HG02852 (cell line): ENCODE measurements at regions not wholly inside any gene's neighbourhood (a gene's known extent, or its start where the extent isn't known, plus 50 kb on each side); places are given as distances from the start of the nearest gene placed in this dataset.
"Not testable (repeated sequence)": the region's sequence is repeated elsewhere in the genome, so short reads cannot be mapped to it uniquely, and the experiment has no call there.

Experiments
- ATAC-seq: cut with Tn5 transposase; IDR thresholded peaks from one replicate; pipeline ENCODE4 v1.9.1; 2021; ENCODE audit warnings: mild to moderate bottlenecking, moderate library complexity; ENCODE audit not compliant: unreplicated experiment

DNA sequence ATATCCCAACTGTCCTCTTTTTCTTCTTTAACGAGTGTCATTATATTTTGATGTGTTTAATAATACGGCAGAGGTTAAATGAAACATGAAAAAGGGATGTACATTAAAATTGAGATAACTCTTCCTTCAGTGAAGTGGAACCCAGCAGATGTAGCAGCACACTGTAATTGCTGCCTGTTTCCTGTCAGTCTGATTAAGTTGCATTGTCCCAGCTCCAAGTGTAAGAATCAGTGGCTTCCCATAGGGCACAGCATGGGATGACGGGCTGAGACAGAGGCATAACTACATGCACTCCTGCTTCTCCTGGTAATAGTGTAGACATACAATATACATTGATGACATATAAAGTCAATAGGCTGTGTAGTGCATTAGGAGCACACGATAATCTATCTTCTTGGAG lies 175.8 kb upstream of the TCF4 start:
- ATAC-seq: no peak

DNA sequence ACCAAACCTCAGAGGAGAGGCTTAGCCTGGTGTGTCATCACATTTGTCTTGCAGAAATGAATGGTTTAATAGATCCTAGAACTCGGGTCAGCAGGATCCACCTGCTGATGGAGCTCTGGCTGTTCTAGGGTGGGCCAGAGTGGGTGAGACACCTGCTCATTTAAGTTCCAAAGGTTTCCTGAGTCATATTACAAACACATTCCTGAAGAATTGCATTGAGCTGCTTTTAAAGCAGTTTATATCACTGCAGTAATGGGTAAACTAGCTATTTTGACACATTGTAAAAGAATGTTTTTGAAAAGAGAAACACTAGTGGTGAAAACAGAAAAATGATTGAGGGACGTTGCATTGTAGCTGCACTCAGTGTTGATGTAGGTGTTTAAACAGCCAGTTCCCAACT lies 175.3 kb upstream of the TCF4 start:
- no peak for ATAC-seq

DNA sequence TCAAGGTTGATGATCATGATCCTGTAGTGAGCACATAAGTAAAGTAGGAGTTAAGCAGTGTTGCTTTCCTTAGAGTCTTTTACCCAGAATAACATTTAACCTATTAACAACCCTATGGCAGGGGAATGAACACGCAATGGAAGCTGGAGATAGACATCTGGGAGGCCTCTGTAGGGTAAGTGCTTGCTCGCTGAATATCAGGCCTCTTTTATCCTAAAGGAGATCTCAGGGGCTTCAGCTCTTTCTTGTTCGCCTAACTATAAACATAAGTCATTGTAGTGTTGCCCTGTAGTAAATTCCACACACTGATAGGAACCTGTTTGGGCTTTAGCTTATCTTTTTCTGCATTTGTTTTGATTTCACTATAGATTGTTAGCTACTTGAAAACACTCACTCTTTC lies 174.4 kb upstream of the TCF4 start:
- ATAC-seq: no peak

DNA sequence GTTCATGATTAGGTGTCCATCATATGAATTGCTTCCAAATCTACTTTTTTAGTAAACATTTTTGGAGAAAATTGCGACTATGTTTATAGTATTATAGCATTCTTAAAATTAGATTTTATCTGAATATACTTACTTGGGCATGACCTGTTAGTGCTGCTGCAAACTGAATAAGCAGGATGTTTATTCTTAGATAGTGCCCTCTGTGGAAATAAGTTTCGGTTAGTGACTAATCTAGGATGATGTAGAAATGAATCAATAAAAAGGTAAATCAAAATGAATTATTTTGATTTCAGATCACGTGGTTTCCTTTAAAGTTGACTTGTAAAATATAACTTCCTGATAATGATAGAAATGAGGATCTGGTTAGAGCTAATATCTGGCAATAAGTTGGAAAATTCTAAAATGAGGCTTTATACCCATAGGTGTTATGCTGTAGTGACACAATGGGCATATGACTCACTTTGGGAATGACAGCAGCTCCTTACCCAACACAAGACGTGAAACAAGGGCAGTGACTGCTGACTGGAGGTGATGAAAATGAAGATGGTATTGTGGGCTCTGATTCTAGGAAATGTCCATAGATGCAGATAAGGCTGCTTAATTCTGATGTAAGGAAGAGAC lies 165.8 kb upstream of the TCF4 start:
- ATAC-seq: no peak

DNA sequence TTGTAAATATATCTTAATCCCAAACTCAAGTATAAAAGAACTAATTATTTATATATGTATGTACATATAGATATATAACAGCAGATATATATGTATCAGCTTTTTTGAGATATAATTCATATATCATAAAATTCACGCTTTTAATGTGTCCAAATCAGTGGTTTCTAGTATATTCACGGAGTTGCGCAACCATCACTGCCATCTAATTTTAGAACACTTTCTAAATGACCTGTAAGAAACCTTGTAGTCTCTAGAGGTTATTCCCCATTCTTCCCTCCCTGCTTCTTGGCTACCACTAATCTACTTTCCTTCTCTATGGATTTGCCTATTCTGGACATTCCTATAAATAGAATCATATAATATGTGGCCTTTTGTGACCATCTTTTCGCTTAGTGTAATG lies 163.5 kb upstream of the TCF4 start:
- no peak for ATAC-seq

DNA sequence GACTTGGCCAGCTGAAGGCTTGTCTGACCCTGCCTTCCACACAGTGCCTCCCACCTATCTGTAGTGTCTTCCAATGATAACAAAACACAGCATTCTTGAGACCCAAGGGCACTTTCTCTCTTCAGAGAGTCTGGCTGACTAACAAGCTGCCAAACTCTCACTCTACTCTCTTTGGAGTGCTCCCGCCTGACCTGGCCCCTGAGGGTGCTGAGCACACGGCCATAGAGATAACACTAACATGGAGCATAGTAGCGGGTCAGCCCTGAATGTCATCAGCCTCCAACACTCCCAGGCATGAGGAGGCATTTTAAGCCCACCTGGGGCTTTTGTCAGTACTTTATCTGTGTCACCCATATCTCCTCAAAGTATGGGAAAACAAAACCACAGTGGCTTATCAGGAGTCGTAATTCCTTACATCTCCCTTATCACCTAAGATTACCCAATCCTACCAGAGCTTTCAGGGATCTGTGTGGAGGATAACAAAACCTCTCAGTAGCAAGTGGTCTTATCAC lies 160.3 kb upstream of the TCF4 start:
- ATAC-seq: no peak

DNA sequence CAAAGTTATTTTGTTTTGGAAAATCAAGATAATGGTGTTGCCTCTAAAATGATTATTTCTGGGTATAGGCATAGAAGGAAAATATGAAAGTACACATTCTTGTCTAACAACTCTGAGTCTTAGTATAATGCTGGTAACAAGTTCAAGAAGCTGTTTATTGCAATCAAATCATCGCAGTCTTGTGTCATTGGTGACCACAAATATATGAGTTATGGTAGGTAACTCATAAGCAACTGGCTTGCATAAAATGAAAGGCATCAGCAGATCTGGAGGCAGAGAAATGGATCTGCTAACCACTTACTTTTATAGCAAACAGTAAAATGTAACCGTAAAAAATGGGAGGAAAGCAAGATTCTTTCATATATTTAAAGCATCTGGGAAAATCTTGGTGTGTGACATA lies 156.2 kb upstream of the TCF4 start:
- no peak for ATAC-seq

DNA sequence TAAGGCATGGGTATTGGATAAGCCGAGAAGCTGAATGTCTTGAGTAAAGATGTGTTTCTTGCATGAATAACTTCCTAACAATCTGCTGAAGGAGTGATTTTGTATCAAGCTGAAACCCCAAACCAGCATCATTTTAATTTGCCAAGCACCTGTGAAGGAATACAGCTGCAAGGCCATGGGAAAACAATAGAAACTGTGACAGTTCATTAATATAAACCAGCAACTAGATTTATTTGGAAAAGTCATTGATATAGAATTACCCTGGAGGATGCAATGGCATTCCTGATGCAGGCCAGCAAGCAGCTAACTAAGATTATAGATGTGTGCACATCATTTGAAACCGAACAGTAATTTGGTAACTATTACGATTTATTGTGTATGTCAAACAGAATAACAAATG lies 155.7 kb upstream of the TCF4 start:
- ATAC-seq: no peak

DNA sequence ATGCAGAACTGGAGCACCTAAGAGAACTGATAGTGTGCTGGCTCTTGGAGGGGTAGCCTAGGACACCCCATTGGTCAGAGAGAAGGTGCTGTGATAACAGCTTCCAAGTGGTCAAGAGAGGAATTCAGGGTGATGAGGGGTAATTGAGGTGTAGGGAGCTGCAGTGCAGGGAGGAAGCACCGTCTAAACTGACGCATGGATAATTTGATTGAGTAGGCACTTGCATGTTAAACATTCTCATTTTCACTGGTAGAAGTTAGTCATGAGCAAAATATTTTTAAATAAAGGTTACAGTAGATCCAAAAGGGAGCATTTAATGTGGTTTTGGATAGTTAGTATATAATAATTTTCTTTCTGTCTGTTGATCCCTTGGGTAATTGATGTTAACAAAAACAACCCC lies 155.1 kb upstream of the TCF4 start:
- ATAC-seq: no peak

DNA sequence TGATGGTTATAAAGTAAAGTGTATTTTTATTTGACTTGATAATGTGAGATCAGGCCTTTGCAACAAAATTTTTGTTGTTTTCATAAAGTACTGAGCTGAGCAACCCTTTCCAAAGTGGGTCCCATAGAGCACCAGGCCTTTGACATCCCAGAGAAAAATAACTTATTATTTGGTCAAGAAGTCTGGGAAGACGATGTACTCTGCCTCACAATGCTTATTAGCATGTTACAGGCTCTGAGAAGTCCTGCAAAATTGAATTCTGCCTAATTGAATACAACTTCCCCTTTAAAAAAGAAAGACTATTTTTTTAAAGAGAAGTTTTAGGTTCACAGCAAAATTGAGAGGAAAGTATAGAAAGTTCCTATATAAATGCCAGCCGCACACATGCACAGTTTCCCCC lies 151.5 kb upstream of the TCF4 start:
- no peak for ATAC-seq

DNA sequence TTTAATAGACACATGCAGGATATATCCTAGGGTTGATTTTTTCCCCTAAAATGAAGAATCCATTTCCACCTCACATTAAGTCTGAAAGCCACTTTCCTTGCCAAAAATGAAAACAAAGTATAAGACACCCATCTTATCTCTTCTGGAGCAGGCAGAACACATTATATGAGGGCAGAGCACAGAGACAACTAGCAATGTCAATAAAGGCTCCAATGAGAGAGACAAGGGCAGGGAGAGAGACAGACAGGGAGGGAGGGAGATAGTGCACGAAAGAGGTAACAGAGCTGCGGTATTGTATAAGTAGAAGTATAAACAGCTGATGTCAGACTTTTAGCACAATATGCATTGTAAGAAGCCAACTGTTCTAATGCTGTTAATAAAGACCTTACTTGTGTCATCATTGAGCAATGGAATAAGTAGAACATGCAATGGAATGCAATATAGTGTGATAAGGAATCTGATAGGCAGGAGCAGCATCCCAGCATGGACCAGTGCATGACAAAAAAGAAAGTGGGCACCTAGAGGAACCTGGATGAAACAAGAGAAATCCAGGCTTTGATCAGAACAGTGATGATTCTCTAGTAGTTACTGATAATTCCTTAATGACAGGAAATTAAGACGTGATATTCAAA lies 150.6 kb upstream of the TCF4 start:
- no peak for ATAC-seq

DNA sequence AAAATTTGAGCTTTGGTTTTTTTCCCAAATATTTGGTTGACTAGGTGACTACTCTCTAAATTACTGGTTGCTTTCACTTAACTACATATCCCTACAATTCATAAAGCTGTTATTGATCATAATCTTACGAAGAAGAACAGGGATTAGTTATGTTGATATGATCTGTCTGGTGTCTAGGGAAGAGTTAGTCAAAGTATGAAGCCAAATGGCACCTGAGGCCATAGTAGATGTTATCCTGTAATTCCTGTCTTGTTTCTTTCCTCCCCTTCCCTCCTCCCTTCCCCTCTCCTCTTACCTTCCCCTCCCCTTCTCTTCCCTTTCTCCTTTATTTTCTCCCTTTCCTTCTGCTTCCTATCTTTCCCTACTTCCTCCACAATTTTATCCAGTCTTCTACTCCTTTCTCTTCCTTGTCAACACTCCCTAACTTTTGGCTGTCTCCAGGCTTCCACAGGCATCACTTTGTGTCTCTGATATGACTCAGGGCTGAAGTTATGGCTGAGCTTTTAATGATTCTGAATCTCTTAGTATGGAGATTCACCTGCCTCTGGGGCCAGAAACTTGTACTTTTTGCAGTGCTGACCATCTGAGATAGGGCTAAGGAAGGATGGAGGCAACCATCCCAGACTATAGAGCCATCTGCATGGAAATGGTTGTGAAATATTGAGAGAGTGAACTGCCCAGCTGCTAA lies 149.9 kb upstream of the TCF4 start:
- ATAC-seq: no peak

DNA sequence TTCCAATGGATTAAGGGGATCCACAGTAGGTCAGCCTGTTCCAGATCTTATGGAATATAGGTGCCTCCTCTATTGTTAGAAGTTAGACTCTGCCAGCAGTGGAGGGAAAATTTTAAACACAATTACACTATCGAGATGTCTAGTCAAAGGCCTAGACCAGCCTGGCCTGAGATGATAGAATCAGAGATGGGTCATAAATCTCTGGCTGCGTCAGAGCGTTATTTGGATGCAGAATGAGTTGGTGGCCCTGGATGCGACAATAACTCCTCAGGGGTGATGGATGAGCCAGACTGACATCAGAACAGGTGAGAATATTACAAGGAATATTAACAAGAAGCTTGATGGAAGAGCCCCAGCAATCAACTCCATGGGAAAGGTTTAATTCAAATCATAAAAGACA lies 149.3 kb upstream of the TCF4 start:
- no peak for ATAC-seq

DNA sequence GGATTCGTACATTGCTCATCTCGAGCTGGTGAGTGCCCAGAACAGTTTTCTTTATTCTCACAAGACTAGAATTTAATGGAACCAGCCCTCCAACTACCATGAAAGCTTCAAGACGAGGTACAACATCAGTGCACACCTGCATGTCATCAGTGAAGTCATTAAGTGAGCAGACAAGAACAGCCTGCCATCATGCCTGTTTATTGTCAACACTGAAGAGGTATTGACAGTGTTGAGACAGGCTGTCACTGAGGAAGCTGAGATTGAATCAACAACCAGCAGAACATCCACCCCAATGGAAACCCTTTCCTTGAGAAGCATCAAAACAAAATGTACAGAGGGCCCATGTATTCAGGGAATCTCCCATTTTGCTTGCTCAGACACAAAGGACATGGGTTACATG lies 148.0 kb upstream of the TCF4 start:
- ATAC-seq: no peak

DNA sequence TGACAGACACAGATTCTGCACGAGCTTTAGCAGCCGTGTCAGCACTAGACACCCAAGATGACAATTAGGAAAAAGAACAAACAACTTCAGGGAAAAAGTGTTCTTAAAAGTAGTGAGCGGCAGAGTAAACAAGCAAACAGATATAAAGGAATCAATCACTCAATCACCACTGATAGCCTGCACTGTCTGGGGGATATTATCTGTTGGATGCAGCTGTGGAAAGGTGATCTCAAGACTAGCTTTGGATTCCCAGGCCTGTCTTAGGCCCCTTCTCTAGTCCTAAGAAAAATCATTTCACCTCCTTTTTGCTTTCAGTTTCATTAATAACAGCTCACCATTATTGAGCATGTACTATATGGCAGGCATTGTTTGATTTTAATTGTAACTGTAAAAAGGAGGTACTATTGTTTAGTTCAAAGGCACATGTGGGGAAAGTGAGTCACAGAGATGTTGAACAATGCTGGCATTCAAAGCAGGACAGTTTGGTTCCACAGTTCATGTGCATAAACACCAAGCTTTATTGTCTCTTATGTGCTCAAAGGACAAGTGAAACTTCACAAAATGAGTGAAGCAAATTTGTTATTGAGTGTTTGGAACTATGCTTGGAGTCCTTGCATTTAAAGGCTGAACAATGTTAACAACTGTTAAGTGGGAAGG lies 147.3 kb upstream of the TCF4 start:
- no peak for ATAC-seq

DNA sequence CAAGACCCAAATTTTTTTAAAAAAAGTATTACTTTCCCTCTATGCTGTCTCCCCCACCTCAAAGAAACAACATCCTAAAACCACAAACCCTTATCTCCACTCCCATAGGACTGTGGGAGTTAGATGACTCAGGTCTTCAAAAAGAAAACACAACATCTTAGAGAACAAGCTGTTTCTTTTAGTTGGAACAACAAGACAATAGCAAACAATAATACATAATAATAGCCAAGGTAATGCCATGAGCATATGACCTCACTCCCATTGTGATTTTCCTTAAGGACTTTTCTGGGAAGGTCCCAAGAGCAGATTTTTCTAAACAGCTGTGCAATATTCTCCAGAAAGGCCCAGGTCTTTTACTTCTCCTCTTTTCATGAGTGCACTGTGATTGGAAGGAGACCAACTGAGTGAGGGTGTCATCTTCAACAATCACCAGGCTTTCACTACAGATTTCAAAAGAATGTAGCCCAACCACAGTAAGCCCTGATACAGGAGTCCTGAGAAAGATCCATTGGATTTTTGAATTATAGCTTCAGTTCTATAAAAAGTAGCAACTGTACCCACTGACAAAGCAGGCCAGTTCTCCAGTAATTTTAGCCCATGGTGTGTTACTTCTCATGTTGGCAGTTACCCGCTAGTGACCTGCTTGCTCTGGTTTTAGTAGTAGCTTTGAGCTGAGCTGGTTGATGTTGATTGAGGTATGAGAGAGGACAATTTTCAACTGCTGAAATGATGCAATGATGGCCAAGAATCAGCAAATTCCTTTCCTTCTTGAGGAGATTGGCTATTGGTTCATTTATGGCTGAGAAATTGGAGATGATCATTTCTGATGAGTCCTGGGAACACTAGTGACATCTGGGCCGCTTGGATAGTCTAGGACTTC lies 144.5 kb upstream of the TCF4 start:
- no peak for ATAC-seq

DNA sequence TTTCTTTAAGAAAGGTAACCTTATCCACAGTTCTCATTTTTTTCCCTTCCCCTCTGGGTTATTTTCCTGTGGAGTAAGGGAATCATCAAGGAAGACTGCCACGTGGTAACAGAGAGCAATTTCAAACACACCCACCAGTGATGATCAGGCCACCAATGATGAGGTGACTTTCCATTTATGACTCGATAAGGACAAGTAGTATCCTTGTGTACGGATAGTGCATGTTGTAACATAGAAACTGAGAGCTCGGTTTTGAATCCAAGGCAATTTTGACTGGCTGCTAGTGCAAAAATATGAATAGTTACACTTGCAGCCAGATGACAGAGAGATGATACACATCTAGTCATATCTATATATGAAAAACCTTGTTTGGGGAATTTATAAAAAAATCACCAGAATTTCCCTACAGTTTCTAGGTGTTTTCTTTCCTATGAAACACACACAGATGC lies 143.6 kb upstream of the TCF4 start:
- ATAC-seq: peak; percentile 67

DNA sequence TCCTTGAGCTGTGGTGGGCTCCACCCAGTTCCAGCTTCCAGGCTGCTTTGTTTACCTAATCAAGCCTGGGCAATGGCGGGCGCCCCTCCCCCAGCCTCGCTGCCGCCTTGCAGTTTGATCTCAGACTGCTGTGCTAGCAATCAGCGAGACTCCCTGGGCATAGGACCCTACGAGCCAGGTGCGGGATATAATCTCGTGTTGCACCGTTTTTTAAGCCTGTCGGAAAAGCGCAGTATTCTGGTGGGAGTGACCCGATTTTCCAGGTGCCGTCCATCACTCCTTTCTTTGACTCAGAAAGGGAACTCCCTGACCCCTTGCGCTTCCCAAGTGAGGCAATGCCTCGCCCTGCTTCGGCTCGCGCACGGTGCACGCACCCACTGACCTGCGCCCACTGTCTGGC lies 133.0 kb upstream of the TCF4 start:
- ATAC-seq: not testable (repeated sequence)

DNA sequence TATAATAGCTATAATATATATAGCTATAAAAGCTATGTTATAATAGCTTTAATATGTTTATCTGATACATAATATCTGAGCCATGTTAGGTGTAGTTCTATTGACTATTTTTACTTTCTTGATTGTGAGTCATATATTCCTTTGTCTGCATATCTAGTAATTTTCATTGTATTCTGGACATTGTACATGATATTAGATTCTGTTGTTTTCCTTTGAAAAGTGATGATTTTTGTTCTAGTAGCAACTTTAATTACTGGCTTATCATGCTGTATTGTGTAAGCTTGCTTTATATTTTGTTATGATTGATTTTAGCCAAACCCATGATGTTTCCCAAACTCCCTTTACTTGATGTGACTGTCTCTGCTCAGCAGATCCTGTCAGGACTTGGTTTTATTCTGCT lies 125.7 kb upstream of the TCF4 start:
- no peak for ATAC-seq

DNA sequence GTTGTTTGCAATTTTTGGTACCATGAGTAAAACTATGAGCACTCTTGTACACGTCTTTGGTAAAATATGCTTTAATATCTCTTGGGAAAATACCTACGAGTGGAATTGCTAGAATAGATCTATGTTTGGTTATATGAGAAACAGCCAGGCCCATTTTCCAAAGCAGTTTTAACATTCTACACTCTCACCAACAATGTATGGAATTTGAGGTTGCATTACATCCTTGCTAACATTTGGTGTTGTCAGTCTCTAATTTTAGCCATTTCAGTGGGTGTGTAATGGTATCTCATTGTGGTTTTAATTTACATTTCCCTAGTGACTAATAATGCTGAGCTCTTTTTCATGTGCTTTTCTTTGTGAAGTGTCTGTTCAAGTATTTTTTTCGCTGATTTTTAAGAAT lies 118.9 kb upstream of the TCF4 start:
- ATAC-seq: no peak

DNA sequence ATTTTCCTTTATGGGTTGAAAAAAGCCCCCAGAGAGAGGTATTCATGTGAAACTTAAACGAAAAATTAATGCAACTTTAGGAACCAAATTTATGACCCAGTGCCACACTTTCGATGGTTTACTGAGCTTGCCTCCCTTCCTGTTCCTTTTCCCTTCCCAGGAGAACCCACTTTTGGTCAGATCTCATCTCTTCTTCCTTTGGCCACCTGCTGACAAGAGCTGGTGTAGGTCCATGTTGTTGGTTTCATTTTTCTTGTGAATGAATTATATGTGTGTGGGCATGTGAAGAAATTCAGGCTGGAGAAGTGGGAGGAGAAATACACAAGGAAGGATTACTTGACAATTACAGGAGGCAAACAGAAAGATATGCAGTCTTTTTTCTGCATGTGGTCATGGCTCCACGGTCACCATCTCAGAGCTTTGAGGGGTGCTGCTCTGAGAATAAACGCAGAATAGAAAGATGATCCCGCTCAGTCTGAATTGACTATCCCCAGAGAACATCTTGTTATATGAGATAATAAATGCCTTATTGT lies 111.3 kb upstream of the TCF4 start:
- ATAC-seq: no peak
